NOMO-1 (cell line): ENCODE measurements at regions not wholly inside any gene's neighbourhood (a gene's known extent, or its start where the extent isn't known, plus 50 kb on each side); places are given as distances from the start of the nearest gene placed in this dataset.

Experiments
- DNase-seq, 2 experiments: peaks; one replicate each; lab custom pipeline; 2025; ENCODE audit not compliant: unreplicated experiment in 2 of 2; lab: John Stamatoyannopoulos, UW

DNA sequence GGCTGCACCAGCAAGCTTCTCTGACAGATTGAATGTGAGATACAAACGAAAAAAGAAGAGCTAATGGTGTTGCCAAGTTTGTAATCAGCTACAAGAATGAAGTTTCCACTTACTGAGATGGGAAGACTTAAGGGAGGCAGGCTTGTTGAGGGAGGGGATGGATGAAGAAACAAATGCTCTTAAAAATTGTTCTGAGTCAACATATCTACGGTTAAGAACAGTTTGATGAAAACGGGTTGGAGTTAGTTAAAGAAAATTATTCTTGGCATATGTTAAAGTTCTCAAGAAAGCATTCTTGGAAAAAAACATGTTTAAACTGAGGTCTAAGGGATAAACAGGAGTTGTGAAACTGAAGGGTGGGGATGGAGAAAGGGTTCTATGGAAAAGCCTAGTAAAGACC is 816.3 kb upstream of the HS3ST1 start:
- DNase-seq = no peak

DNA sequence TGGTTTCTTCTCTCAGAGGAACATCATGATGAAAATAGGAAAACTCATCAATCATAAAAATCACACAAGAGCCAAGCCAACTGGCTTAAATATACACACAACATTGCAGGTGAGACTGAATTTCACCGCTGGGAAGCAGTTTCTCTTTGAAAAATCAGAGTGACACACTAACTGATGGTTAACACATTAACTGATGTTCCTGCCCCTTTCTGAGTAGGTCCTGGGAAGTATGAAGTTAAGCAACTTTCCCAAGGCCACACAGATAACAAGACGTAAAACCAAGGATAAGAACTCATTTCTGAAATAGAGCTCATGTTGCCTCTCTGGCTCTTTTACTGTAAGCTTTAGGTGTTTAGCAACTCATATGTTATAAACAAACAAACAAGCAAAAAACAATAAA is 813.7 kb upstream of the HS3ST1 start:
- no peak for DNase-seq

DNA sequence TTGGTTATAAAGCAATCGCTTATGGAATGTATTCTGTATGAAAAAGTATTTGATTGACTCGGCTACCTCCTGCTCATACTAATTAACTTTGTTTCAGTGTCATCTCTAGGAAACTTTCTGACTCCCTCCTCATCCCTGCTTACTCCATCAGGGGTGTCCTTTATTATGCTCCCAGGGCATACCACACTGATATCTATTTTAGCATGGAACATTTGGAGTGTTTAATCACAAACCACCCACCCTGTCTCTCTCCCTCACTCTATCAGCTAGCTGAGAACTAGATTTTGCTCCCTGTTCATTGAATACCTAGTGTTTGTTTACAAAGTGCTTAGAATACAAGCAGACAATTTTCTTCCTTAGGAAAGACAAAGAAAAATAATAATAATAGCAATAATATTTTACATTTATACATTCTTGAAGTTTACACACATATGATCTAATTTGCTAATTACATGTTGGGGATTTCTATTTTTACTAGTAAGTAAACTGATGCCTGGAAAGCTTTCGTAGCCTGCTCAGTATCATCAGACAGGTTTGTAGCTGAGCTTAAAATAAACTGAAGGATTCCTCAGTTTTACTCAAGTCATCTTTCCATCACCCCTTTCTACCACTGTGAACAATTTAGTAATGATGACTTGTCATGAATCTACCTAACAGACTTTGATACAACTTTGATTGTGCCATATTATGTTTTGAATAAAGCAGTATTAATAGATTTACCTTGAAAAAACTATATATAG is 811.4 kb upstream of the HS3ST1 start:
- no peak for DNase-seq

DNA sequence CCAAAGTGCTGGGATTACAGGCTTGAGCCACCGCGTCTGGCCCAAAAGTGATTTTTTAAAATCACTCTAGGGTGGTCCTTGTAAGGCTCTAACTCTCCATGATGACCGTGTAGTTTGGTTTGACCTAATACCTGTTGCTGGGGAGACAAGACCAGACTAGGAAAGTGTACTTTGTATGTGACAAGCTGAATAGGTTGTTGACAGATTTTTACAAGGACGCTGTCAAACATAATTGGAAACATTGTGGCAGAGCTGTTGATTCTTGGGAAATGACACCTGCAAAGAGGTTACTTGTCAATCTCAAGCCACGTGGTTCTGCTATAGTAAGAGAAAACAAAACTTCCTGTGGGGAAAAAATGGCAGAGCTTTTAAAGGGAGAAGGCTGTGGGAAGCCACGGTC is 802.4 kb upstream of the HS3ST1 start:
- DNase-seq = no peak

DNA sequence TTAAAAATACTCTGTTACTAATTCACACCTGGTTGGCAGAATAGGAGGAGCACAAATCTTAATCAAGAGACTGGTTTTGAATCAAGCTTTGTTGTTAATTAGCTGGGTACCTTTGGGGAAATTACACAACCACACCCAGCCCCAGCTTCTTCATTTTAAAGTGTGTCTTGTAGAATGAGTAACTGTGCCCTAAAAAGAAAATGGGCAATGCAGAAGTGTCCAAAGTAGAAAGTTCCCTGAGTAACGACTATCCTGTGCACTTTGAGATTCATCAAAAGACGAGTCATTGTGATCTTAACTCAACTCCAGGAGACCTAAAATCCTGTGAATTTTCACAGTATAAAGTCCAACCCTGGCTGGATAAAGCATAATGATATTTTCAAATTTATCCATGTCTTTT is 792.3 kb upstream of the HS3ST1 start:
- peak; percentile 46 to 73 for DNase-seq

DNA sequence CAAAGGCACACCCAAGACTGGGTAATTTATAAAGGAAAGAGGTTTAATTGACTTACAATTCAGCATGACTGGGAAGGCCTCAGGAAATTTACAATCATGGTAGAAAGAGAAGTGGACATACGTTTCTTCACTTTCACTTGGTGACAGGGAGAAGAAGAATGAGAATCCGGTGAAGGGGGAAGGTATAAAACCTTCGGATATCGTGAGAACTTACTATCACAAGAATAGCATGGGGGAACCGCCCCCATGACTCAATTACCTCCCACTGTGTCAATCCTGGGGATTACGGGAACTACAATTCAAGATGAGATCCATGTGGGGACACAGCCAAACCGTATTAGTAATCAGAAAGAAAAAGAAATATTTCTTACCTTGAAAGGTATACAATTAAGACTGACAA is 782.9 kb upstream of the HS3ST1 start:
- no peak for DNase-seq

DNA sequence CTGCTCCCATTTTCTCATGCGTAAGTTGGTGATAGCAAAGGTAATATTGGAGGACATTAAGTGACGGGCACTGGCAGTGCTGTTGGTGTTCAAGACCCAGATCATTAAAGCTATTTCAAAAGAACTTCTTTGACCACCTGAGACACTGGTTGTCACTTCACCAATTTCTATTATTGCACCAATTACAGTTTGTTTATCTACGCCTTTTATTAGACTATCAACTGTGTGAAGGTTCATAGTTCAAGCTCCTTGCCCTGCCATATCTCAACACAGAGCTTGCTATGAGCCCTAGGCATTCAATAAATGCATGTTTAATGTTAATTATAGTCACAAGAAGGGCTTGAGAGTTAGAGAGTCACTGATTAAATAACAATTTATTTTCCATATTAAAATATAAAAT is 778.7 kb upstream of the HS3ST1 start:
- no peak for DNase-seq

DNA sequence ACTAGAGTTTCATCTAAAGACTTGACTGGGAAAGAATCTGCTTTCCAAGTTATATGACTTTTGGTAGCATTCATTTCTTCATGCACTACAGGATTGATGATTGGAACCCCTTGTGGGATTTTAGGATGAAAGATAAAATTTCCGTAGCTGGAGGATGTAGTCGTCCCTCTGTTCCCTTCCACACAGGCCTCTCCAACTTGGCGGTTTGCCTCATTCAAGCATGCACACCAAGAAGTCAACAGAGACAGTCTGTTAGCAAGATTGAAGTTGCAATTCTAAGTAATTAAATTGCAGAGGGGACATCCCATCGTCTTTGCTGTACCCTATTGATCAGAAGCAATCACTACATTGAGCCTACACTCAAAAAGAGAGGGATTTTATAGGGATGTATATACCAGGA is 777.4 kb upstream of the HS3ST1 start:
- no peak for DNase-seq

DNA sequence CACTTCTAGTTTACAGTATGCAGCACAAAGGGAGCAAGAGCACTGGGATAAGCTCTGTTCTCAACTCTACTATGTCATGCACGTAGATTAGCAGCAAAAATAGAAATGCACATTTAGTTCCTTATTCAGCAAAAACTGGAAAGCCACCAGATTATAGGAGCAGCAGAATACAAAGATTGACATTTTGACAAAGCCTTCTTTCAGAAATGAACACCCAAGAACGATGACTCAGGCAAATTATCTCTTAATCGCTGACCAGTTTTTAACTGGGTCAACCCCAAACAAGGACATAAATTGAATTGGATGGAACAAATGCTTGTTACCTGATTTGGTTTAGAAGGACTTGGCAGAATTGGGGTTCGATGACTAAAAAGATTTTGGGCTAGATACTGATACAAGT is 775.3 kb upstream of the HS3ST1 start:
- DNase-seq = no peak

DNA sequence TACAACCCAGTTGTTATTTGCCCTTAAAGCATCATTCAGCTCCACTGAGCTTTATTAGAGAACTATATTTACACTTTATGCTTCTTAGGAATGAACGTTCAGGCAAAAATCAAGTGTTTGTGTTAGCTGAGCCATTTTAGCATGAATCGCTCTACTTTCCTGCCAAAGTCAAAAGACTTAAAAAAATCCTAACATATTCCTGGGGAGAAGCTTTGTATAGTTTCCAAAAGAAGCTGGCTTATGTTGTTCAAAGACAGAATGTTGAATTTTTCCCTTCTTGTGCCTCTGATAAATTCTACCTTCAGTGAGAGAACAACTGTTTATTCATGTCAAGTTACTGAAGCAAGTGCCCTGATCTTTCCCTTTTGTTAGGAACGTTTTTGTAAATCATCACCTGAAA is 771.5 kb upstream of the HS3ST1 start:
- DNase-seq = no peak

DNA sequence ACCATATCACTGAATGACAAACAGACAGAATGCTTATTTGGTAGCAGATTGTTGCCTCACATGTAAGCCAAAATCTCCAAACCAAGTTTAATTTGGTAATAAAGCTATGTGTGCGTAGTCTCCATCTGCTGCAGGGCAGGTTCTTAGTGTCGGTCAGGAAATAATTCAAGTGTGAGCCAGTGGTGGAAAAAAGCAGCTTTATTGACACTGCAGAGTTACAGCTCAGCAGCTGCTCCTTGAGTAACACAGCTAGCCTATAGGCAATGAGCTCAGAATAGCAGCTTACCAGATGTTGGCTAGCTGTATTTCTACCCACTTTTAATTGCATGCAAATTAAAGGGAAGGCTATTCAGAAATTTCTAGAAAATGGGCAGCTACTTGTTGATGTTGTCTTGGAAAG is 757.8 kb upstream of the HS3ST1 start:
- no peak for DNase-seq

DNA sequence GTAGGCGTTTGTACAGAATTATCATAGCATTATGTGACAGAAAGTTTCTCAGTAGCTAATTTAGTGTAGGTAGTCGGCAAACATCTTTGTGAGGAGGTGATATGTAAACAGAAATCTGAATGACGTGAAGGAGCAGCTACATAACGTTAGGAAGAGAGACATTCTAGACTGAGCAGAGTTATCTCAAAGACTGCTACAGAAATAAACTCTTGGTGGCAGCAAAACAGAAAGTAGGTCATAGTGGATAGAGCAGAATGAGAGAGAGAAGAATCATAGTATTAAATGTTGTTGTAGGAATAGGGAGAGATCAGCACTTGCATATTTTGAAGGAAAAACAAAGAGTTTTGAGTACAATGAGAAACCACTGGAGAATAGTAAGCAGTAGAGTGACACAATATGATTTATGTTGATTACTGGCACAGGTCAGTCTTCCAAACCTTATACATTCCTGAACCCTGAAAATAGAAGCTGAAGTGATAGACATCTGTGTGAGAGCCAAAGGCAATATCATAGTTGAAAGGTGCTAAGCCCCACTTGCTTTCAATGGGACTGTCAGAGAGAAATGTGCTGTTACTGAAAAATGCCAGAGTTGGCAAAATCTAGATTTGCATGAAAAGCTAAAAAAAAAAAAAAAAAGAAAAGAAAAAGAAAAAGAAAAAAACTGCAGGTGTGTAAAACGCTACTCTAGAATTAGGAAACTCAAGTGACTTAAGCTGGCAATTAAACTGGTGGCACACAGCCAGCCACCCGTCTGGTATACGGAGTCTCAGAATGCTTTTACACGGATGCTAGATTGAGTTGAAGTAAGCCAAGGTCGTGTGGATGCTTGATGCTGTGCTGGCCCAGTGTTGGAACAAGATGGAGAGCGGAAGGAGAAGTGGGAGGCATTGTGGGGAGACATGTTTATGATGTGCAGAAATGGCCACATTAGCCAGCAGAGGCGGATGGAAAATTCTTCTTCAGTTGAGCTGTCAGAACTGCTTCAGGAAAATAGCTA is 750.2 kb upstream of the HS3ST1 start:
- no peak for DNase-seq

DNA sequence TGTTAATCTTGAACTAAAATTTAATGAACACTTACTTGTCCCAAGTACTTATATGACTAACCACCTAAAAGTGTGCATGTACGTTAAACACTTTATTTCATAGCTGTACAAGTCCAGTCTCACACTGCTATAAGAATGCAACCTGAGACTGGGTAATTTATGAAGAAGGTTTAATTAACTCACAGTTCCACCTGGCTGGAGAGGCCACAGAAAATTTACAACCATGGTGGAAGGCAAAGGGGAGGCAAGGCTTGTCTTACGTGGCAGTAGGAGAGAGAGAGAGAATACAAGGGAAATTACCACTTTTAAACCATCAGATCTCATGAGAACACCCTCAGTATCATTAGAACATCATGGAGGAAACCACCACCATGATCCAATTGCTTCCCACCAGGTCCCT is 748.7 kb upstream of the HS3ST1 start:
- no peak for DNase-seq

DNA sequence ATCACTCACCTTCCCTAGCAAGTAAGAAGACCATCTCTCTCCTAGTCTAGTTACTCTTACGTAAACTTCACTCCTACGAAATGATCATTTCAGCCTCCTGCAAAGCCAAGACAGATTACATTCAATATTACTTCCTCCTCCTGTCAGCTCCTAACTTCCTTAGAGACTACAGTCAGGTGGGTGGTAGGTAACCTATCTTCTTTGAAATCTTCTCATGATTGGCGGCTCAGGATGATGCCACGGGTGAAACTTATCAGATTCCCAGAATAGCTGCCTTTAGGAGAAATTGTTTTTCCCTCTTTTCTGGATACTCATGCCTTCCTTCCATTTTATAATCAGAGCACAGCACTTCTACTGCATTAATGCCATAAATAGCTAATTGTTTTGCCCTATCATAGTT is 744.8 kb upstream of the HS3ST1 start:
- no peak for DNase-seq

DNA sequence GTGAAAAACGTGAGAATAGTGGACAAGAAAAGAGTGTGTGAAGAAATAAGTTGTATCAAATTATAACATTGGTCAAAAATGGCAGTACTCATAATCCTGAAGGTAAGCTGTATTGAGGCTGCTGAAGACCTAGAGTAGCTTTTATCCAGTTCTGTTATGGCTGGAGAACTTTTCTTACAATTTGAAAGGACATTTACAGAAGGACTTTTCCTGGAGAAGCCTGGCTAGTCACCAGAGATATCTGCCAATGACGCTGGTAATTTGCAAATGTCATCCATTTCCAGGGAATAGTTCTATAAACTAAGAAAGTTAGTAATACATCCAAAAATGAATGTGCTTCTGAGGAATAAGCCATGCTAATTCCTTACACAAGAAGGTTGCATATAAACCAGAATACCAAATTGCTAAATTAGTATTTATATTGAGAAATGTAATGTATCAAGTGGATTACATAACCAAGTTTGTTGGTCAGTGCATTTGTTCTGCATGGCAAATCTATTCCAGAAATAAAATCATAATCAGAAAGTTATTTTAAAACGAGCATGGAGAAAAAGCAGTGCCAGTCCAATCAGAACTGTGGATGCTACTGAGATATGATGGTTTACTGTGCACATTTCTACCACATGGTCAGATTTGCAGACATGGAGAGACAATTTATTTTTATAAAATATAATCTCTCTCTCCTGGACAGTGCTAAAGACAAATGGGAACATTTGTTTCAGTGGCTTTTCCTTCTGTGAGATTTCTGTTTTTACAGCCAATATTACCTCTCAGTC is 743.7 kb upstream of the HS3ST1 start:
- no peak for DNase-seq

DNA sequence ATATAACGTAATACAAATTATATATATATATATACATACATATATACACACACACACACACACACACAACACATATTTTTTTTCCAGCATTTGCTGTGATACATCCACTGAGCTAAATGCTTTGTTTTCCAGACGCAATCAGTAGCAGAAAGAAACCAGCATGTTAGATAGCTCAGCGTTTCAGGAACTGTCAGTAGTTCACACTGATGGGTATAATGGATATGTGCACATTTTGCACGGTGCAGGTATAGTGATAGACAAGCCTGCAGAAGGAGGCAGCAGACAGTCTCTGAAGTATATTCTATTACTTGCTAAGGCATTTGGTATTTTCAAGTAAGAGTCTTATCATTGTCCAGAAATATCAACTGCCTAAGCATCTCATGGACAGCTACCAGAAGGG is 741.6 kb upstream of the HS3ST1 start:
- DNase-seq = no peak

DNA sequence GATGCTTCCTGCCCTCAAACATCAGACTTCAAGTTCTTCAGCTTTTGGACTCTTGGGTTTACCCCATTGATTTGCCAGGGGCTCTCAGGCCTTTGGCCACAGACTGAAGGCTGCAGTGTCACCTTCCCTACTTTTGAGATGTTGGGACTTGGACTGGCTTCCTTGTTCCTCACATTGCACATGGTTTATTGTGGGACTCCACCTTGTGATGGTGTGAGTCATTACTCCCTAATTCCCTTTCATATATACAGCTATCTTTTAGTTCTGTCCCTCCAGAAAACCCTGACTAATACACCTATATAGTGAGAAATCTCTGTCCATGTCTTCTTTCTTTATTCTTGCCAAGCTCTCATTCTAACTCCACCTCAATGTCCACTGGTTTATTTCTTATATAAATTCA is 736.9 kb upstream of the HS3ST1 start:
- peak in 1 of 2 experiments; percentile 1 for DNase-seq

DNA sequence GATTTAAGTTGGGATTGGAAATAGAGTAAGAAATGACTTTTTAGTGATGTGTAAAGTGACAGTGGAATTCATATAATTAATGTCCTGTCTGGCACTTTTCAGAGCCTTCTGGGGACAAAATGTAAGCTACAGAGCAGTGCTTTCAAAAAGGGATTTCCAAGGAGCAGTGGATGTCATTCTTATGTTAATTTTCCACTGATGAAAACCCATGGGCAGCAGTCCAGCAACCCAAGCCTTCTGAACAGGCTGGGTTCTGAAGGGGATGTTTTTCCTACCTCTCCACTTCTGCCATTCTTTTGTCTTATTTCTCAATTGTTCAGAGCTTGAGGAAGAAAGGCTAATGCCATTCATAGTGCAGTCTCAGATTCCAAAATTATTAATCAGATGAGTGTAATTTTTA is 717.6 kb upstream of the HS3ST1 start:
- no peak for DNase-seq

DNA sequence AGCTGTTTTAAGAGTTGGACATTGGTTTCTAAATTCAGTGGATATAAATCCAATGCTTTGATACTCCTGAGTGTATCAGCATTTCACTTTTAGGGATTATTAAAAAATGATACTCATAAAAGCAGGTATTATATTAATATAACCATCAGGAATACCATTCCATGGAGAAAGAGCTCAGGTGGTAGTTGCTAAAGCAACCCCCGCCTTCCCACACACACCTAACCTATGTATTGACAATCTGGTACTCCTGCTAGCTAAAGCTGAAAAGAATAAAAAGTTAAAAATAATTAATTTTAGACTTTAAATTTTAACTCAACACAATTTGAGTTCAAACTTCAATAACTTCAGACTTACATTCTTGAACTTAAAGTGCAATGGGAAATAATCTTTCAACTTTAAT is 717.1 kb upstream of the HS3ST1 start:
- no peak for DNase-seq

DNA sequence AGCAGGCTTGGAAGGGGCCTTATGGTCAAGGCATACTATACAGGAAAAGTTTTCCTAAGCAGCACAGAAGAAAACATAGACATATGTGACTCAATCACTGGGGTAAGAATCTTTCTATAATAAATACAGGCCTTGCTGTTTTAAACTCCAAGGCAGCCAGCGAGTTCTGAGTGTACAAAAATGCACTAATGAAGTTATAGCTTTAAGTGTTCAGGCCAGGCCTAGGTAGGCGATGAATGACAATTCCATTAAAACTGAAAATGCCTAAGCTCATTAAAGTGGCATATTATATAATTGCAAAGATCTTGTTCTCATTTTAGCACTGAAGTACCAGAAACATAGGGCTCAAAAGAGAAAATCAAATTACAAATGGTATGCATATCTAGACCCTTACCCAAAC is 716.4 kb upstream of the HS3ST1 start:
- no peak for DNase-seq

DNA sequence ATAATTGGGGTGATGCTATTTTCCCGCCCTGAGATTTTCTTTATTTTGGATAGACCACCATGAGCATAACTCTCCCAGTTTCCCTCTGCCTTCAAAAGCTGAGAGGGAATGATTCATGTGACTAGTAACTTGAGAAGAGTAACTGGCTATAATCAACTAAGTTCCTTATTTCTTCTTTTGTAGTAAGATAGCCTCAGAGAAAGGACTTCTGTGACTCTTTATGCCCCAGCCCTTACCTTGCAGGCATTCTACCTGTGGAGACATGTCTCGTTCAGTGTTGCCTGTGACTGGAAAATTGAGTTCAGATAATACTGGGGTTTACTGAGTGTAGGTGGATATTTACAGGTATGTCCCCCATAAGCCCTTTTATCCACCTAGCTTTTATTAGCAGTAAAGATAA is 715.4 kb upstream of the HS3ST1 start:
- DNase-seq = peak in 1 of 2 experiments; percentile 2
